ENCODE measurements at regions not wholly inside any gene's neighbourhood (a gene's known extent, or its start where the extent isn't known, plus 50 kb on each side); places are given as distances from the start of the nearest gene placed in this dataset.
"Not testable (repeated sequence)": the region's sequence is repeated elsewhere in the genome, so short reads cannot be mapped to it uniquely, and the experiment has no call there.

- TF ChIP-seq CSDC2 (CRISPR knock-in tag; IDR thresholded peaks at IDR 0.05) (no peak), CSRNP3 (CRISPR knock-in tag; IDR thresholded peaks at IDR 0.05) (no peak), ISL1 (CRISPR knock-in tag; IDR thresholded peaks at IDR 0.05) (no peak), ZNF8 (CRISPR knock-in tag; IDR thresholded peaks at IDR 0.05) (no peak), ZC3H10 (CRISPR knock-in tag; IDR thresholded peaks at IDR 0.05) (no peak), PATZ1 (CRISPR knock-in tag; IDR thresholded peaks at IDR 0.05; ENCODE audit: borderline replicate concordance) (no peak), ESRRG (CRISPR knock-in tag; IDR thresholded peaks at IDR 0.05) (no peak), ARNTL (CRISPR knock-in tag; IDR thresholded peaks at IDR 0.05; ENCODE audit: borderline replicate concordance, low read depth) (no peak)
- no peak for ATAC-seq
These were observed 649.5 kb upstream of the KCND2 start for GRCh38 chr7:119623427-119623826.

- TF ChIP-seq SNAI2 (CRISPR knock-in tag; IDR thresholded peaks at IDR 0.05) (no peak), BACH2 (CRISPR knock-in tag; IDR thresholded peaks at IDR 0.05; ENCODE audit: borderline replicate concordance) (no peak), TOX (CRISPR knock-in tag; IDR thresholded peaks at IDR 0.05; ENCODE audit: borderline replicate concordance) (no peak), ISL1 (CRISPR knock-in tag; IDR thresholded peaks at IDR 0.05) (no peak), OSR1 (CRISPR knock-in tag; IDR thresholded peaks at IDR 0.05) (no peak), TSHZ2 (CRISPR knock-in tag; IDR thresholded peaks at IDR 0.05) (no peak), ZNF565 (CRISPR knock-in tag; conservative IDR thresholded peaks at IDR 0.05; ENCODE audit: low read depth) (no peak), CREB5 (CRISPR knock-in tag; IDR thresholded peaks at IDR 0.05; ENCODE audit: low read depth) (no peak), CSRNP3 (CRISPR knock-in tag; IDR thresholded peaks at IDR 0.05) (no peak), ZC3H10 (CRISPR knock-in tag; IDR thresholded peaks at IDR 0.05) (no peak), CSDC2 (CRISPR knock-in tag; IDR thresholded peaks at IDR 0.05) (no peak), ZFP30 (CRISPR knock-in tag; IDR thresholded peaks at IDR 0.05) (no peak), POU6F1 (CRISPR knock-in tag; IDR thresholded peaks at IDR 0.05; ENCODE audit: borderline replicate concordance, low read depth) (no peak), ESRRG (CRISPR knock-in tag; IDR thresholded peaks at IDR 0.05) (no peak), RARB (CRISPR knock-in tag; IDR thresholded peaks at IDR 0.05) (no peak)
- no peak for ATAC-seq
These were observed 642.5 kb upstream of the KCND2 start for GRCh38 chr7:119630406-119630969.

- not testable (repeated sequence) for ATAC-seq
These were observed 639.2 kb upstream of the KCND2 start for GRCh38 chr7:119633812-119634211.

All from SK-N-SH treated with all-trans-retinoic acid at 6 μM for 48 hours (cell line).